HepG2 (cell line): ENCODE measurements at regions not wholly inside any gene's neighbourhood (a gene's known extent, or its start where the extent isn't known, plus 50 kb on each side); places are given as distances from the start of the nearest gene placed in this dataset.

Experiments used
- ATAC-seq: fragments of 200-7000 bp; cut with Tn5 transposase; 3 replicates; pipeline ENCODE4 v1.9.1; 2020; ENCODE audit warnings: mild to moderate bottlenecking, moderate library complexity
- BruUV-seq: library from RNA; stranded (reverse); fragments of 400-500 nt; replicated peaks from 2 replicates; lab custom pipeline; 2021; lab: Mats Ljungman, UMichigan
- CTCF ChIA-PET: fragments of 300-600 bp; formaldehyde crosslinking; extraction: SDS; loops from one replicate; lab custom pipeline; 2021; ENCODE audit warnings: low total read pairs, inconsistent platforms, low intra/inter-chr PET ratio; lab: Yijun Ruan, JAX
- POLR2A ChIA-PET: fragments of 350-600 bp; sonication (Branson Sonifier 250); formaldehyde crosslinking; loops from one replicate; lab custom pipeline; 2020; ENCODE audit warnings: antibody characterized with exemption, inconsistent platforms; lab: Yijun Ruan, JAX
- DNase-seq: peaks from one replicate; pipeline ENCODE4 v3.0.0-alpha.2; 2015; ENCODE audit warnings: low spot score
- FAIRE-seq: peaks from 3 replicates; lab custom pipeline; 2011; peaks lifted over from hg19 to GRCh38; lab: Jason Lieb, UNC
- H2AFZ ChIP-seq: one replicate; pipeline ENCODE4 v1.6.1; 2011; ENCODE audit warnings: low read length, inconsistent platforms
- H3K27ac ChIP-seq: fragments of 300-600 bp; 3 replicates; pipeline ENCODE4 v1.8.0; 2011; ENCODE audit warnings: mixed run types, mild to moderate bottlenecking, mixed read lengths, low read length, inconsistent platforms; ENCODE audit not compliant: insufficient read depth; ENCODE audit errors: extremely low read length
- H3K27me3 ChIP-seq, 2 experiments: fragments of 200-600 bp in 1 of 2; 2 replicates in 1 of 2; 3 replicates in 1 of 2; pipeline versions ENCODE4 v1.6.0 to v1.8.0; 2011; ENCODE audit warnings: low read length in 2 of 2, mild to moderate bottlenecking in 2 of 2, moderate library complexity in 2 of 2, inconsistent platforms in 1 of 2; ENCODE audit not compliant: insufficient read depth in 2 of 2, control insufficient read depth in 1 of 2
- H3K36me3 ChIP-seq, 2 experiments: fragments of 200-600 bp in 1 of 2; replicated peaks in 1 of 2; 2 replicates in 1 of 2; 3 replicates in 1 of 2; pipeline versions ENCODE4 v1.5.1 to v1.8.0; 2011; ENCODE audit warnings: low read length in 2 of 2, inconsistent platforms in 1 of 2; ENCODE audit not compliant: insufficient read depth in 2 of 2, control insufficient read depth in 1 of 2
- H3K4me1 ChIP-seq: 2 replicates; pipeline ENCODE4 v1.5.1; 2012; ENCODE audit warnings: low read length, inconsistent platforms; ENCODE audit not compliant: insufficient read depth
- H3K4me2 ChIP-seq: 2 replicates; pipeline ENCODE4 v1.6.0; 2011; ENCODE audit warnings: low read depth, low read length, inconsistent platforms
- H3K4me3 ChIP-seq, 3 experiments: fragments of 200-600 bp in 1 of 3; sonication (generic), shearing (Covaris generic) in 1 of 3; replicated peaks in 1 of 3; 2 replicates each; pipeline ENCODE4 v1.5.1; 2011 to 2016; ENCODE audit warnings: low read length in 3 of 3, inconsistent platforms in 2 of 3, low read depth in 2 of 3, mild to moderate bottlenecking in 2 of 3, control low read depth in 1 of 3, mixed read lengths in 1 of 3; ENCODE audit not compliant: insufficient read depth in 1 of 3
- H3K79me2 ChIP-seq: one replicate; pipeline ENCODE4 v1.6.1; 2011; ENCODE audit warnings: low read length, inconsistent platforms; ENCODE audit not compliant: insufficient read depth
- H3K9ac ChIP-seq: 2 replicates; pipeline ENCODE4 v1.6.0; 2011; ENCODE audit warnings: mild to moderate bottlenecking, low read depth, low read length, inconsistent platforms; ENCODE audit not compliant: insufficient read depth
- H3K9me3 ChIP-seq: 2 replicates; pipeline ENCODE4 v1.5.1; 2012; ENCODE audit warnings: mild to moderate bottlenecking, low read length
- H4K20me1 ChIP-seq: 2 replicates; pipeline ENCODE4 v1.6.0; 2011; ENCODE audit warnings: inconsistent platforms, mild to moderate bottlenecking, low read length, moderate library complexity; ENCODE audit not compliant: insufficient read depth
- ATF1 ChIP-seq: IDR thresholded peaks from 2 replicates; pipeline ENCODE4 v1.6.1; 2016; ENCODE audit warnings: mild to moderate bottlenecking, control low read depth
- DNMT3B ChIP-seq: conservative IDR thresholded peaks from 2 replicates; pipeline ENCODE4 v1.6.1; 2016; ENCODE audit warnings: missing biosample characterization, control low read depth
- FOXO1 ChIP-seq: sonication (generic); formaldehyde crosslinking; IDR thresholded peaks from 2 replicates; pipeline ENCODE4 v1.4.0; 2020; ENCODE audit warnings: missing genetic modification reagents
- HDAC1 ChIP-seq: sonication (generic); formaldehyde crosslinking; IDR thresholded peaks from 2 replicates; pipeline ENCODE4 v1.5.1; 2020; ENCODE audit warnings: mild to moderate bottlenecking, missing genetic modification reagents
- ISX ChIP-seq: sonication (generic); formaldehyde crosslinking; conservative IDR thresholded peaks from 2 replicates; pipeline ENCODE4 v1.5.0; 2020; ENCODE audit warnings: missing genetic modification reagents
- KLF12 ChIP-seq: sonication (generic); formaldehyde crosslinking; IDR thresholded peaks from 2 replicates; pipeline ENCODE4 v1.4.0; 2020; ENCODE audit warnings: missing genetic modification reagents, borderline replicate concordance
- PPARG ChIP-seq: conservative IDR thresholded peaks from 2 replicates; pipeline ENCODE4 v1.6.1; 2016; ENCODE audit warnings: missing biosample characterization, missing genetic modification reagents
- TMF1 ChIP-seq: sonication (generic); formaldehyde crosslinking; IDR thresholded peaks from 2 replicates; pipeline ENCODE4 v1.8.1; 2022; ENCODE audit warnings: low read depth, missing genetic modification reagents
- ZNF468 ChIP-seq: sonication (generic); formaldehyde crosslinking; IDR thresholded peaks from 2 replicates; pipeline ENCODE4 v1.8.0; 2022; ENCODE audit warnings: mild to moderate bottlenecking, moderate library complexity, missing genetic modification reagents
- ZNF564 ChIP-seq: sonication (generic); formaldehyde crosslinking; IDR thresholded peaks from 2 replicates; pipeline ENCODE4 v1.8.1; 2023; ENCODE audit warnings: mild to moderate bottlenecking, missing genetic modification reagents
- ZNF747 ChIP-seq: sonication (generic); formaldehyde crosslinking; IDR thresholded peaks from 2 replicates; pipeline ENCODE4 v1.8.1; 2023; ENCODE audit warnings: missing genetic modification reagents, mild to moderate bottlenecking, borderline replicate concordance
- ZNF776 ChIP-seq: sonication (generic); formaldehyde crosslinking; IDR thresholded peaks from 2 replicates; pipeline ENCODE4 v1.4.0; 2020; ENCODE audit warnings: mild to moderate bottlenecking, missing genetic modification reagents
- WGBS: methylation state at CpG from one replicate; pipeline ENCODE4 v1.1.6; 2017; ENCODE audit warnings: low lambda C conversion rate; 5-methylcytosine and 5-hydroxymethylcytosine counted together
- in situ Hi-C: cut with HindIII; loops from 2 replicates; pipeline ENCODE4 v1.10.0; 2017; ENCODE audit warnings: low pct_unique_long_range_greater_than_20kb; ENCODE audit not compliant: extremely low pct_ligation_motif_present
- intact Hi-C: fragments of 100-400 bp; cut with micrococcal nuclease; formaldehyde crosslinking; loops from one replicate; pipeline ENCODE4 v1.10.0; 2022; ENCODE audit not compliant: unreplicated experiment
- TF ChIP-seq, protein P1 (sequence below): sonication (generic); formaldehyde crosslinking; IDR thresholded peaks from 2 replicates; pipeline ENCODE4 v1.9.0; 2022; ENCODE audit warnings: missing genetic modification reagents, mild to moderate bottlenecking, borderline replicate concordance
- TF ChIP-seq, protein P2 (sequence below): sonication (generic); formaldehyde crosslinking; IDR thresholded peaks from 2 replicates; pipeline ENCODE4 v1.4.0; 2020; ENCODE audit warnings: missing genetic modification reagents, mild to moderate bottlenecking, borderline replicate concordance
- TF ChIP-seq, protein P3 (sequence below): sonication (generic); formaldehyde crosslinking; IDR thresholded peaks from 2 replicates; pipeline ENCODE4 v1.5.1; 2020; ENCODE audit warnings: missing genetic modification reagents, mild to moderate bottlenecking, borderline replicate concordance
- TF ChIP-seq, protein P4 (sequence below): sonication (generic); formaldehyde crosslinking; IDR thresholded peaks from 2 replicates; pipeline ENCODE4 v1.5.0; 2020; ENCODE audit warnings: mild to moderate bottlenecking, missing genetic modification reagents, borderline replicate concordance

DNA sequence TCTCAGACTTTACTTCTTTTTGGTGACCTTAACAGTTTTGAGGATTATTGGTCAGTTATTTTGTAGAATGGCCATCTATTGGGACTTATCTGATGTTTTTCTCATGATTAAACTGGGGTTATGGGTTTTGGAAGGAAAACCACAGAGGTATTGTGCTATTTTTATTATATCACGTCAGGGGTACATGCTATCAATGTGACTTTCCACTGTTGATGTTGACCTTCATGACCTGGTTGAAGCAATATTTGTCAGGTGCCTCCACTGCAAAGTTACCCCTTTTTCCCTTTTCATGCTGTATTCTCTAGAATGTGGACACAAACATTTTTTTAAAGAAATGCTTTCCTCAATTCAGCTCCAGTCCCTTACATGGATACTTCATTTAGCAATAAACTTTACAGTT is 152.8 kb upstream of the TSLP start:
- Histone ChIP-seq H3K27me3 (no peaks in the 10 kb centered on the region), H3K79me2 (no peaks in the 10 kb centered on the region), H3K27ac (no peak overlapping the region), H4K20me1 (no peaks in the 10 kb centered on the region), H3K4me1 (no peaks in the 10 kb centered on the region), H3K4me2 (no peak overlapping the region), H3K4me3 (no peak overlapping the region), H2AFZ (no peak overlapping the region), H3K9me3 (no peaks in the 10 kb centered on the region), H3K36me3 (no peaks in the 10 kb centered on the region), H3K9ac (no peak overlapping the region)
- DNase-seq: no peak
- no TSS peak for BruUV-seq
- ChIA-PET CTCF (no interaction called here), POLR2A (no interaction called here)
- ATAC-seq: no peak
- in situ Hi-C loops (no loop called here), intact Hi-C loops (no loop called here)
- 0% methylated on average over 1 of the region's 1 CpG for whole genome bisulfite sequencing
- no peak for FAIRE-seq
- TF ChIP-seq DNMT3B (CRISPR knock-in tag) (no peak), FOXO1 (CRISPR knock-in tag) (no peak), ZNF776 (CRISPR knock-in tag) (no peak), HDAC1 (CRISPR knock-in tag) (no peak), PPARG (no peak), ZNF747 (no peak), ATF1 (CRISPR knock-in tag) (no peak), ISX (no peak), TMF1 (CRISPR knock-in tag) (no peak), ZNF564 (CRISPR knock-in tag) (no peak), KLF12 (no peak), ZNF468 (CRISPR knock-in tag) (no peak)
- TF ChIP-seq, protein P1, sequence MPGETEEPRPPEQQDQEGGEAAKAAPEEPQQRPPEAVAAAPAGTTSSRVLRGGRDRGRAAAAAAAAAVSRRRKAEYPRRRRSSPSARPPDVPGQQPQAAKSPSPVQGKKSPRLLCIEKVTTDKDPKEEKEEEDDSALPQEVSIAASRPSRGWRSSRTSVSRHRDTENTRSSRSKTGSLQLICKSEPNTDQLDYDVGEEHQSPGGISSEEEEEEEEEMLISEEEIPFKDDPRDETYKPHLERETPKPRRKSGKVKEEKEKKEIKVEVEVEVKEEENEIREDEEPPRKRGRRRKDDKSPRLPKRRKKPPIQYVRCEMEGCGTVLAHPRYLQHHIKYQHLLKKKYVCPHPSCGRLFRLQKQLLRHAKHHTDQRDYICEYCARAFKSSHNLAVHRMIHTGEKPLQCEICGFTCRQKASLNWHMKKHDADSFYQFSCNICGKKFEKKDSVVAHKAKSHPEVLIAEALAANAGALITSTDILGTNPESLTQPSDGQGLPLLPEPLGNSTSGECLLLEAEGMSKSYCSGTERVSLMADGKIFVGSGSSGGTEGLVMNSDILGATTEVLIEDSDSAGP (CRISPR knock-in tag): no peak
- TF ChIP-seq, protein P2, sequence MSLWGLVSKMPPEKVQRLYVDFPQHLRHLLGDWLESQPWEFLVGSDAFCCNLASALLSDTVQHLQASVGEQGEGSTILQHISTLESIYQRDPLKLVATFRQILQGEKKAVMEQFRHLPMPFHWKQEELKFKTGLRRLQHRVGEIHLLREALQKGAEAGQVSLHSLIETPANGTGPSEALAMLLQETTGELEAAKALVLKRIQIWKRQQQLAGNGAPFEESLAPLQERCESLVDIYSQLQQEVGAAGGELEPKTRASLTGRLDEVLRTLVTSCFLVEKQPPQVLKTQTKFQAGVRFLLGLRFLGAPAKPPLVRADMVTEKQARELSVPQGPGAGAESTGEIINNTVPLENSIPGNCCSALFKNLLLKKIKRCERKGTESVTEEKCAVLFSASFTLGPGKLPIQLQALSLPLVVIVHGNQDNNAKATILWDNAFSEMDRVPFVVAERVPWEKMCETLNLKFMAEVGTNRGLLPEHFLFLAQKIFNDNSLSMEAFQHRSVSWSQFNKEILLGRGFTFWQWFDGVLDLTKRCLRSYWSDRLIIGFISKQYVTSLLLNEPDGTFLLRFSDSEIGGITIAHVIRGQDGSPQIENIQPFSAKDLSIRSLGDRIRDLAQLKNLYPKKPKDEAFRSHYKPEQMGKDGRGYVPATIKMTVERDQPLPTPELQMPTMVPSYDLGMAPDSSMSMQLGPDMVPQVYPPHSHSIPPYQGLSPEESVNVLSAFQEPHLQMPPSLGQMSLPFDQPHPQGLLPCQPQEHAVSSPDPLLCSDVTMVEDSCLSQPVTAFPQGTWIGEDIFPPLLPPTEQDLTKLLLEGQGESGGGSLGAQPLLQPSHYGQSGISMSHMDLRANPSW (CRISPR knock-in tag): no peak
- TF ChIP-seq, protein P3, sequence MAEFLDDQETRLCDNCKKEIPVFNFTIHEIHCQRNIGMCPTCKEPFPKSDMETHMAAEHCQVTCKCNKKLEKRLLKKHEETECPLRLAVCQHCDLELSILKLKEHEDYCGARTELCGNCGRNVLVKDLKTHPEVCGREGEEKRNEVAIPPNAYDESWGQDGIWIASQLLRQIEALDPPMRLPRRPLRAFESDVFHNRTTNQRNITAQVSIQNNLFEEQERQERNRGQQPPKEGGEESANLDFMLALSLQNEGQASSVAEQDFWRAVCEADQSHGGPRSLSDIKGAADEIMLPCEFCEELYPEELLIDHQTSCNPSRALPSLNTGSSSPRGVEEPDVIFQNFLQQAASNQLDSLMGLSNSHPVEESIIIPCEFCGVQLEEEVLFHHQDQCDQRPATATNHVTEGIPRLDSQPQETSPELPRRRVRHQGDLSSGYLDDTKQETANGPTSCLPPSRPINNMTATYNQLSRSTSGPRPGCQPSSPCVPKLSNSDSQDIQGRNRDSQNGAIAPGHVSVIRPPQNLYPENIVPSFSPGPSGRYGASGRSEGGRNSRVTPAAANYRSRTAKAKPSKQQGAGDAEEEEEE: no peak
- TF ChIP-seq, protein P4, sequence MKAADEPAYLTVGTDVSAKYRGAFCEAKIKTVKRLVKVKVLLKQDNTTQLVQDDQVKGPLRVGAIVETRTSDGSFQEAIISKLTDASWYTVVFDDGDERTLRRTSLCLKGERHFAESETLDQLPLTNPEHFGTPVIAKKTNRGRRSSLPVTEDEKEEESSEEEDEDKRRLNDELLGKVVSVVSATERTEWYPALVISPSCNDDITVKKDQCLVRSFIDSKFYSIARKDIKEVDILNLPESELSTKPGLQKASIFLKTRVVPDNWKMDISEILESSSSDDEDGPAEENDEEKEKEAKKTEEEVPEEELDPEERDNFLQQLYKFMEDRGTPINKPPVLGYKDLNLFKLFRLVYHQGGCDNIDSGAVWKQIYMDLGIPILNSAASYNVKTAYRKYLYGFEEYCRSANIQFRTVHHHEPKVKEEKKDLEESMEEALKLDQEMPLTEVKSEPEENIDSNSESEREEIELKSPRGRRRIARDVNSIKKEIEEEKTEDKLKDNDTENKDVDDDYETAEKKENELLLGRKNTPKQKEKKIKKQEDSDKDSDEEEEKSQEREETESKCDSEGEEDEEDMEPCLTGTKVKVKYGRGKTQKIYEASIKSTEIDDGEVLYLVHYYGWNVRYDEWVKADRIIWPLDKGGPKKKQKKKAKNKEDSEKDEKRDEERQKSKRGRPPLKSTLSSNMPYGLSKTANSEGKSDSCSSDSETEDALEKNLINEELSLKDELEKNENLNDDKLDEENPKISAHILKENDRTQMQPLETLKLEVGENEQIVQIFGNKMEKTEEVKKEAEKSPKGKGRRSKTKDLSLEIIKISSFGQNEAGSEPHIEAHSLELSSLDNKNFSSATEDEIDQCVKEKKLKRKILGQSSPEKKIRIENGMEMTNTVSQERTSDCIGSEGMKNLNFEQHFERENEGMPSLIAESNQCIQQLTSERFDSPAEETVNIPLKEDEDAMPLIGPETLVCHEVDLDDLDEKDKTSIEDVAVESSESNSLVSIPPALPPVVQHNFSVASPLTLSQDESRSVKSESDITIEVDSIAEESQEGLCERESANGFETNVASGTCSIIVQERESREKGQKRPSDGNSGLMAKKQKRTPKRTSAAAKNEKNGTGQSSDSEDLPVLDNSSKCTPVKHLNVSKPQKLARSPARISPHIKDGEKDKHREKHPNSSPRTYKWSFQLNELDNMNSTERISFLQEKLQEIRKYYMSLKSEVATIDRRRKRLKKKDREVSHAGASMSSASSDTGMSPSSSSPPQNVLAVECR: no peak
